ENCODE measurements at regions not wholly inside any gene's neighbourhood (a gene's known extent, or its start where the extent isn't known, plus 50 kb on each side); places are given as distances from the start of the nearest gene placed in this dataset.

- no peak for TF ChIP-seq ZBTB33 (IDR thresholded peaks at IDR 0.05)
- TF ChIP-seq MXI1 (IDR thresholded peaks at IDR 0.05; ENCODE audit: low read depth, low read length): no peak
- TF ChIP-seq NR2C2 (IDR thresholded peaks at IDR 0.05; ENCODE audit: borderline replicate concordance, control insufficient read depth, insufficient read length, low read depth): no peak
- TF ChIP-seq JUND (IDR thresholded peaks at IDR 0.05; ENCODE audit: low read depth, low read length): no peak
- TF ChIP-seq NFYA (IDR thresholded peaks at IDR 0.05; ENCODE audit: borderline replicate concordance, low read depth, low read length): no peak
- no peak for TF ChIP-seq GATAD2B (conservative IDR thresholded peaks at IDR 0.05; ENCODE audit: low read depth)
- TF ChIP-seq ELK1 (IDR thresholded peaks at IDR 0.05; ENCODE audit: low read depth, low read length): no peak
- no peak for TF ChIP-seq RAD21 (IDR thresholded peaks at IDR 0.05; ENCODE audit: insufficient read depth, low read depth, low read length)
- TF ChIP-seq ZBTB11 (CRISPR knock-in tag; IDR thresholded peaks at IDR 0.05): no peak
- TF ChIP-seq ZNF622 (IDR thresholded peaks at IDR 0.05): no peak
Measured at GRCh38 chr2:136235546-136235945, 117.6 kb upstream of the CXCR4 start (continued).

All from GM12878 (cell line).